ENCODE measurements at regions not wholly inside any gene's neighbourhood (a gene's known extent, or its start where the extent isn't known, plus 50 kb on each side); places are given as distances from the start of the nearest gene placed in this dataset.
"Not testable (repeated sequence)": the region's sequence is repeated elsewhere in the genome, so short reads cannot be mapped to it uniquely, and the experiment has no call there.

GRCh38 chr6:67458265-67458664 is 1176.8 kb upstream of the ADGRB3 start:
- in situ Hi-C loops (cut with HindIII; ENCODE audit: low sequenced_read_pairs): no loop called here

- in situ Hi-C loops (cut with HindIII; ENCODE audit: low sequenced_read_pairs): no loop called here
Observed at GRCh38 chr6:67451874-67452273, 1183.2 kb upstream of the ADGRB3 start.

- in situ Hi-C loops (cut with HindIII; ENCODE audit: low sequenced_read_pairs): no loop called here
Observed at GRCh38 chr6:67450641-67451040, 1184.4 kb upstream of the ADGRB3 start.

GRCh38 chr6:67449602-67450001 is 1185.5 kb upstream of the ADGRB3 start:
- in situ Hi-C loops (cut with HindIII; ENCODE audit: low sequenced_read_pairs): no loop called here

- in situ Hi-C loops (cut with HindIII; ENCODE audit: low sequenced_read_pairs): no loop called here
Observed at GRCh38 chr6:67433124-67433523, 1202.0 kb upstream of the ADGRB3 start.

- in situ Hi-C loops (cut with HindIII; ENCODE audit: low sequenced_read_pairs): no loop called here
Observed at GRCh38 chr6:67431076-67431475, 1204.0 kb upstream of the ADGRB3 start.

GRCh38 chr6:67426686-67427085 is 1208.4 kb upstream of the ADGRB3 start:
- in situ Hi-C loops (cut with HindIII; ENCODE audit: low sequenced_read_pairs): not testable (repeated sequence)

- in situ Hi-C loops (cut with HindIII; ENCODE audit: low sequenced_read_pairs): no loop called here
Observed at GRCh38 chr6:67412035-67412434, 1223.0 kb upstream of the ADGRB3 start.

- in situ Hi-C loops (cut with HindIII; ENCODE audit: low sequenced_read_pairs): no loop called here
Observed at GRCh38 chr6:67411036-67411435, 1224.0 kb upstream of the ADGRB3 start.

- in situ Hi-C loops (cut with HindIII; ENCODE audit: low sequenced_read_pairs): loop anchor here (5.0 kb wide), 1 partner anchor 42 kb away; no protein-coding TSS in a partner anchor
Observed at GRCh38 chr6:67394254-67394653, 1240.8 kb upstream of the ADGRB3 start.

GRCh38 chr6:67393356-67393755 is 1241.7 kb upstream of the ADGRB3 start:
- in situ Hi-C loops (cut with HindIII; ENCODE audit: low sequenced_read_pairs): loop anchor here (5.0 kb wide), 1 partner anchor 41 kb away; no protein-coding TSS in a partner anchor

GRCh38 chr6:67391955-67392354 is 1243.1 kb upstream of the ADGRB3 start:
- in situ Hi-C loops (cut with HindIII; ENCODE audit: low sequenced_read_pairs): loop anchor here (5.0 kb wide), 1 partner anchor 40 kb away; no protein-coding TSS in a partner anchor

- in situ Hi-C loops (cut with HindIII; ENCODE audit: low sequenced_read_pairs): no loop called here
Observed at GRCh38 chr6:67369679-67370078, 1265.4 kb upstream of the ADGRB3 start.

GRCh38 chr6:67362976-67363375 is 1272.1 kb upstream of the ADGRB3 start:
- in situ Hi-C loops (cut with HindIII; ENCODE audit: low sequenced_read_pairs): no loop called here

- in situ Hi-C loops (cut with HindIII; ENCODE audit: low sequenced_read_pairs): no loop called here
Observed at GRCh38 chr6:67361264-67361663, 1273.8 kb upstream of the ADGRB3 start.

- in situ Hi-C loops (cut with HindIII; ENCODE audit: low sequenced_read_pairs): no loop called here
Observed at GRCh38 chr6:67358241-67358640, 1276.8 kb upstream of the ADGRB3 start.

GRCh38 chr6:67353861-67354260 is 1281.2 kb upstream of the ADGRB3 start:
- in situ Hi-C loops (cut with HindIII; ENCODE audit: low sequenced_read_pairs): loop anchor here (5.0 kb wide), 1 partner anchor 38 kb away; no protein-coding TSS in a partner anchor

- in situ Hi-C loops (cut with HindIII; ENCODE audit: low sequenced_read_pairs): loop anchor here (5.0 kb wide), 1 partner anchor 40 kb away; no protein-coding TSS in a partner anchor
Observed at GRCh38 chr6:67352717-67353116, 1282.4 kb upstream of the ADGRB3 start.

GRCh38 chr6:67350729-67351128 is 1284.4 kb upstream of the ADGRB3 start:
- in situ Hi-C loops (cut with HindIII; ENCODE audit: low sequenced_read_pairs): loop anchor here (5.0 kb wide), 1 partner anchor 42 kb away; no protein-coding TSS in a partner anchor

- in situ Hi-C loops (cut with HindIII; ENCODE audit: low sequenced_read_pairs): no loop called here
Observed at GRCh38 chr6:67345946-67346345, 1289.1 kb upstream of the ADGRB3 start.

- in situ Hi-C loops (cut with HindIII; ENCODE audit: low sequenced_read_pairs): no loop called here
Observed at GRCh38 chr6:67336014-67336413, 1299.1 kb upstream of the ADGRB3 start.

- in situ Hi-C loops (cut with HindIII; ENCODE audit: low sequenced_read_pairs): no loop called here
Observed at GRCh38 chr6:67331304-67331703, 1303.8 kb upstream of the ADGRB3 start.

- in situ Hi-C loops (cut with HindIII; ENCODE audit: low sequenced_read_pairs): no loop called here
Observed at GRCh38 chr6:67328269-67328668, 1306.8 kb upstream of the ADGRB3 start.
